CD4-positive, alpha-beta T cell treated with Interleukin-15 for 4 hours (primary cell): ENCODE measurements at regions not wholly inside any gene's neighbourhood (a gene's known extent, or its start where the extent isn't known, plus 50 kb on each side); places are given as distances from the start of the nearest gene placed in this dataset.
"Not testable (repeated sequence)": the region's sequence is repeated elsewhere in the genome, so short reads cannot be mapped to it uniquely, and the experiment has no call there.

Source experiments
- DNase-seq: peaks from one replicate; pipeline ENCODE4 v3.0.0-alpha.2; 2020; ENCODE audit warnings: low spot score

DNA sequence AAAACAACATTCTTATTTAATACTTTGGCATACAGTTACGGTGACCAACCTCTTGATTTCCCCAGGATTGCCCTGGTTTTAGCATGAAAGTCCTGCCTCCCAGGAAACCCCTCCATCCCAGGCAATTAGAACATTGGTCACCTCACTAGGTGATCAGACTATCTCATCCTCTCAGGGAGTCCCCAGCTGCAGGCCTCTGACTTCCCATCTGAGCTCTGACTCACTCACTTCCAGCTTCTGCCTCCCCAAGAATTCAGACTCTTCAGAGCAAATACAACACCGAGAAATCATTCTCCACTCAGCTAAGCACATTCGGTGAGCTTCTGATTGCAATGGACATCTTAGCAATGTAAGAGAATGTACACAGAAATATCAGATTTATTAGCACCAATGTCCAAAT is 92.4 kb upstream of the HES1 start:
- DNase-seq, result no peak

DNA sequence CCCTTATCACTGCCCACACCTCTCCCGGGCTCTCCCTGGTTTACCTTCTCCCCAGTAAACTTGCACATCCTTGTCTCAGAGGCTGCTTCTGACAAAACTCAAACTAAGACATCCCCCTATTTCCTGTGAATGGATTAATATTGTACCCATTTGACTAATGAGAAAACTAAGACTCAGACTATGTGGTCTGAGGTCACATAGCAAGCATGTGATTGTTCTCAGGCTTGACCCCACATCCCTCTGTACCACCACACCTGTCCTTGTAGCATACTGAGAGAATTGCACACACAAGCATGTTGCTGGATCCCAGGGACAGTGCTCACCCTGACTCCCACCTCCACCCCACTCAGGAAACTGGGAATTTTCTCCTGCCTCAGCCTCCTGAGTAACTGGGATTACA is 90.7 kb upstream of the HES1 start:
- no peak for DNase-seq

DNA sequence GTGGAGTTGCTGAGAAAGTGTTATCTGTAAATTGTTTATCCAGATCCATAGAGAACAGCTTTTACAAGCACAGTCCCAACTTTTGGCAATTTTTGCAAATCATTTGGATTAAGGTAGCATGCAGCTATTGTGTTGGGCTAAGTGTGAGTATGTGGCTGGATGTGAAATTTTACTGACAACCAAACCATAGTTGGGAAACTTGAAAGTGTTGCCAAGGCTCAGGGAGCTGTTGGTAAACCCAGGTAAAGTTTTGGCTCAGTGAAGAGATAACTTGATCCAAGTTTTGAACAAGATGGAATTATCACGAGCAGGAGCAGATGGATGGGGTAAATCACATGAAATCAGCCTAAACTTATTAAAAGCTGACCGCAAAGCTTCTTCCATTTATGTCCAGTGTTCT is 90.0 kb upstream of the HES1 start:
- DNase-seq, result no peak

DNA sequence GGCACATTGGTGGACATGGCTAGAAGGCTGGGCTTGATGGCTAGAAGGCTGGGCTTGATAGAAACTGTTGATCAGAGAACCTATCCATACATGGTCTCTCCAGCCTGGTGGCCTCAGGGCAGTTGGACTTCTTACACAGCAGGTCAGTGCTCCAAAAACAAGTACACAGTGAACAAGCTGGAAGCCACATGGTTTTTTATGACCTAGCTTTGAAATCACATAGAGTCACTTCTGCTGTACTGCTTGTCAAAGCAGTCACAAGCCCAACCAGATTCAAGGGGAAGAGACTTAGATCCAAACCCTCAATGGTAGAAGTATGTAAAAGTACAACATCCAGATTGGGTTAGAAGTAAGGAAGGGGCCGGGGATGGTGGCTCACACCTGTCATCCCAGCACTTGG is 89.4 kb upstream of the HES1 start:
- no peak for DNase-seq

DNA sequence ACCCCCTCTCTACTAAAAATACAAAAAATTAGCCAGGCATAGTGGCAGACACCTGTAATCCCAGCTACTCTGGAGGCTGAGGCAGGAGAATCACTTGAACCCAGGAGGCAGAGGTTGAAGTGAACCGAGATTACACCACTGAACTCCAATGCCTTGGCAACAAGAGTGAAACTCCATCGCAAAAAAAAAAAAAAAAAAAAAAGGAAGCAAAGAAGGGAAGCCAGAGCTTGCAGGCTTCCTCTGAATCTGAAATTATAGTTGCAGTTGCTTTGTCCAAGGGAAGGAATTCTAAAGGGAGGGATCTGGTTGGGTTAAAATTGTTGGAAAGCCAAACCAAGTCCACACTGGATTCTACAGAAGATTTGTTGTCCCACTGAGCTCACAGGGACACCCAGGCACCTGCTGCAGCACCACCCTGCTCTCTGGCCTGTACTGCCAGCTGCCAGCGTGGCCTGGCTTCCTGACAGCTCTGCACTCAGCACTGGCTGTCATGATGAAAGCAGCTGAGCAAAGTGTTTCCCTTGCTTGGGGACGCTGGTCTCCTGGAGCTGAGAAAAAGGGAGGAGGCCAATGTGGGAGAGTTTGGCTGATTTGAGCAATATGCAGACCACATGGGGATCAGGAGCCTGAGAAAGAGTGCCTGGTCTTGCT is 88.8 kb upstream of the HES1 start:
- DNase-seq, result no peak

DNA sequence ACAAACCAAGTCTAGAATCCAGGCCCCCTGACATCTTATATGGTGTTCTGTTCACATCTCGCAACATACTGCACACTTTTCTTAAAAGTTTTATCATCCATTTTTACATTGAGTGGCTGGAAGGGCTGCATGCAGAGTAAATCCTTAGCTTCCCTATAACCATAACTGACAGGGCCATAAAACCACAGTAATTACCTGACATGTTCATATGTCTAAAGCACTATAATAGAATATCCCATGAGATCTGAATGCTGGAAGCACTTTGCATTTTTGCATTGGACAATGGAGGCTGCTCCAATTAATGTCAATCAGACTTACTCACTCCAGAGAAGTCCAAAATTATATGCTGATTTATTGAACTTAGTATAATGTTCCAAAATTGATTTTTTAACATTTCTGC is 86.6 kb upstream of the HES1 start:
- no peak for DNase-seq

DNA sequence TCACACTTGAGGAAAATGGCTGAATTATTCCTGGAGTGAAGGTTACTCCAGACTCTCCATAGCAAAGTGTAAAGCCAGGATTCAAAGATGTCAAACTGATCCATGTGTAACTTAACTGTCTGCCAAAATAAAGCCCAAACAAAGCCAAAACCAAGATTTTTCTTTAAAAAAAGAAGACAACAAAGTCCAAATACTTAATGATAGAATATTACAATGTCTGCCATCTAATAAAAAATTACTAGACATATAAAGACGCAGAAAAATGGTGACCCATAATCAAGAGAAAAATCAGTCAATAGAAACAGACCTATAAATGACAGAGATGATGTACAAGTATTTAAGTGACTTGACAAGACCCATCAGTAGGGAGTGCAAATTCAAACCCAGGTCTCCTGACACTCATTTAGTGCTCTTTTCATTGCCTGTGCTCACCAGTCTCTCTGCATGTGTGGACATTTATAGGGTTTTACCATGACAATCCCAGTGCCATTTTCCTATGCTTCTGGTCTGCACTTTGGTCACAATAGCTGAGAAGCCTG is 85.1 kb upstream of the HES1 start:
- DNase-seq, result no peak

DNA sequence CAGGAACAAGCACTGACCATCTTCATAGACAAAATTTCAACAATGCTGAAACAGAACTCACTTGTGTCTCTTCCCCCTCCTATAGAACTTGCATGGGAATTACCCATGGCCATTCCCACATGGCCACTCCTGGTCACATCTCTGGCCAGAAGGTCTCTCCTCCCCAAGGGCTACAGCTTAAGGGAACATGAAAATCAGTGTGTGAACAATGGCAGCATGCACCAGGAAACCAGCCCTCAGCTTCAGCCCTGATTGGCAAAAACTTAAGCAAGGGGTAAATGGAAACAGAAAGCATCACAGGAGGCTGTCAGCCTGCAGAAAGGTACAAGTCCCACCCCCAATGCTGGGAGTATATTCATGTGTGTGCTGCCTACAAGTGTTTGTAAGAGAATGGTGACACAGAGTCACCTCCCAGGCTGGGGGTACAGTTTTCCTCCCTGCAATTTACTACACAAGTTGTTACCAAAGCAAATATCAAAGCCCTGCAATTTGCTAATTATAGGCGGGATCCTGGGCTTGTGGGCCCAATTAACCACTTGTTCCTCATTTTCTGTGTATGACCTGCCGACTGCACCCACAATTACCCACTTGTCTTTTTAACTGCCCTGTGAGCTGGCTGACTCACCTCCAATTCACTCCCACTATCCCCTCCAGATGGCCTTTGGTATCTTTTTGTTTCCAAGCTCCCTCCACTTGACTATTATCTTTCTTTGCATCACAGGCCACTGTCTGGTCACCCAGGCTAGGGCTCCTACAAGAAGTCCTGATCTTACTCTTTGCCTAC is 84.4 kb upstream of the HES1 start:
- no peak for DNase-seq

DNA sequence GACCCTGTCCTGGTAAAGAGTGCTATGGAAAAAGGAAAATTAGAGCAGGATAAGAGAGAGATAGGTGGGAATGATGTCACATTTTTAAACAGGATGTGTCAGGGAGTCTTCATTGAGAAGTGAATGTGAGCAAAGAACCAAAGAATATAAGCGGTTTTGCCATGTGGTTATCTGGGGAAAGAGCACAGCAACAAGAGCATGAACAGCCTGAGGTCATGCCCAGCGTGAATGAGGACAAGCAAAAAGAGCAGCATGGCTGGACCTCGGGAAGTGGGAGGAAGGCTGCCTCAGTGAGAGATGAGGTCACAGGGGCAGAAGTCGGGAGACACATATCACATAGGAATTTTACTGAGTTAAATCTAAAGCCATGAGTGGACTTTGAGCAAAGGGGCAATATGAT is 82.8 kb upstream of the HES1 start:
- DNase-seq, result no peak

DNA sequence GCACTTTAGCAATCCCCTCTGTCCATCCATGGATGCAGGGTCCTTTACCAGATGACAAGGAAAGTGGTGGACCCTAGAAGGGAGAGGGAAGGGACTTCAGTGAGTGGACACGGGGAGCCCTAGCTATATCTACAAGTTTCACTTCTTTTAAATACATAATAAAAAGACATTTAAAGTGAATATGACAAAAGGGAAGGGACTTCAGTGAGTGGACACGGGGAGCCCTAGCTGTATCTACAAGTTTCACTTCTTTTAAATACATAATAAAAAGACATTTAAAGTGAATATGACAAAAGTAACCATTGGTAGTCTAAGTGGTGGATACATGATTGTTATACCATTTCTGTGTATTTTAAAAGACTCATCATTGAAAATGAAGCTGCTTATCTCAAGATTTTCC is 81.9 kb upstream of the HES1 start:
- no peak for DNase-seq

DNA sequence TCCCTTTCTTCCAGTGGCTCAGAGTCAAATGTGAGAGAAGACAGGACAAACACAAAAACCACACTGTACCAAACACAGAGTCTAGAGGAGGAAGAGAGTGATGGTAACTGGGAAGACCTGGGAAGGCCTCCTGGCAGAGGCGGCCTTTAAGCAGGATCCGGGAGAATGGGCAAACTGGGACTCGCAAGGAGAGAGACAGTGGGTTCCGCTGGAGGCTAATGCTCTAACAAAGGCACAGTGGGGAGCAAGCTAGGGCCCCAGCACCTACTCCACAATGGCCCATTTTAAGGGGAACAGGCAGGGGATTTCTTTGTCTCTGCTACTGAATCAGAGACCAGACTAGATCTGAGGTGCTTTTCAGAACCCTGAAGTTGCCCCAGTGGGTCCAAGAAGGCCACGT is 81.4 kb upstream of the HES1 start:
- DNase-seq, result no peak

DNA sequence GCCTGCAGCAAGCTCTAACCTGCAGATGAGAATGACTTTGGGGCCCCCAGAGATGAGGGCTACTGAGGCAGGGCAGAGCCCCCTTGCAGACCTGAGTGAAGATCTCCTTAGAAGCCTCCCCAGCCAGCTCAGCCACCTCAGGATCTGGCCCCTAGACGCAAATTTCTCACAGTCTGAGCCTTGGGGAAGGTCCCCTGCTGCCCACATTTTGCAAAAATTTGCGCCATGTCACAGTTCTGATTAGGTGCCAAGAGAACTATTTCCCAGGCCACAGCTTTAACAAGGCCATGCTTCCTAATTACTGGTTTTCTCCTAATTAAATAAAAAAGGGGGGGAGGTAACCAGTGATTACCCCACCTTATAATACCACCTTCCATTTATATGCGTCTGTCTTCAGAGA is 81.0 kb upstream of the HES1 start:
- no peak for DNase-seq

DNA sequence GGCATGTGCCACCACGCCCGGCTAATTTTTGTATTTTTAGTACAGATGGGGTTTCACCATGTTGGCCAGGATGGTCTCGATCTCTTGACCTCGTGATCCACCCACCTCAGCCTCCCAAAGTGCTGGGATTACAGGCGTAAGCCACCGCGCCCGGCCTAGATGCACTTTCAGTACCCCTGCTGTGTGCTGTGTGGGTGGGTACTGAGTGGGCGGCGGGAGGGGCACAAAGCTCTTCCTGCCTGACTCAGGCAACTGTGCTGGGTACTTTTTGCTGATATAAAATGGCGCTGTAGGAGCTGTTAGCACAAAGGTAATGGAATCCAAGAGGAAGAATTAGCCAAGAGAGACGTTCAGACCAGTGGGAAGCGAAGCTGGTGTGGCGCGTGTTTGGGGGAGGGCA is 79.6 kb upstream of the HES1 start:
- not testable (repeated sequence) for DNase-seq

DNA sequence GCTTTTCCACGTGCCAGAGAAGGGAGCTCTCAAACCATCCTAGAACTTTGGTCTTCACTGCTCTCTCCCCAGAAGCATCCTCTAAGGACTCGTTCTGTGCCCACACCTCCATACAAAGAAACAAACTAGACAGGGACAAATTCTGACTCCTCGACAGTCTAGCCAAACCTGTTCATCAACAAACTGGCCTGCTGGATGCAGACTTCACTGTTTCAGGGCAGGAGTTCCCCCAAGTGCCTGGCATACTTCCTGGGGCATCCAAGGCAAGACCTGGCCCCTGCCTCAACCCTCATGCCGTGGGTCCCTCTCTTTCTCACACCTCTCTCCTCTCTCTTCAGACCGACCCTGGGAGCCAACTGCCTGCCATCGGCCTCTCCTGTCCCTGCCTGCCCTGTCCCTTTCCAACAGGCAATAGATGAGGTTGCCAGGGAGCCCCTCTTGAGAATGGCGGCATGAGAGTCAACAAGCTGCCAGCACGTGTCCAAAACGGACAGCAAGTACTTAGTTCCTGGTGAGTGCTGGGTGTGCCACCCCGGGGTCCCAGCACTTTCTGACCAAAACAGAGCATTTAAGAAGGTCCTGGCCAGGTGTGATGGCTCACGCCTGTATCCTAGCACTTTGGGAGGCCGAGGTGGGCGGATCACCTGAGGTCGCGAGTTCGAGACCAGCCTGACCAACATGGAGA is 79.1 kb upstream of the HES1 start:
- DNase-seq, result no peak

DNA sequence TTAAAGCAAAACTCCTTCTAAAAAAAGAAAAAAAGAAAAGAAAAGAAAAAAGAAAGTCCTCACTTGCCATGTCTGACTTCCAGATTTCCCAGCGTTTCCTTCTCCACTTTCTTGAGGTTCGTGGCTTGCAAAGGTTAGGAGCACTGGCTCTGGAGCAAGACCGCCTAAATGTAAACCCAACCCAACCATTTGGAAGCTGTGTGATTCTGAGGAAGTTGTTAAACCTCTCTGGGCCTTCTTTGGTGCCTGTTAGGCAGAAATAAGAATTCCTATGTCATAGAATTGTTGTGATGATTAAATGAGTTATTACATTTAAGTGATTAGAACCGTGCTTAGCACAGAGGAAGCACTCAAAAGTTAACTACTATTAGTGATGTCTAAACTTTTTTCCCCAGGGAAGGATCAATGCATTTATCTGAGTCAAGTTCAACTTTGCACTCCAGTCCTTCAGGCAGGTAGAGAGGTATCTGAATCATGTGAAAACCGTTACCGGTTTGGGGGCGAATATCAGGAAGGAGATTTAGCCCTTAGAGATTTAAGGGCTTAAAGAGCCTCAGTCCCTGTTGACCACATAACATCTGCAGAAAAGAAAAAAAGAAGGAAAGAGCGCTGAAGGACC is 78.3 kb upstream of the HES1 start:
- DNase-seq, result no peak

DNA sequence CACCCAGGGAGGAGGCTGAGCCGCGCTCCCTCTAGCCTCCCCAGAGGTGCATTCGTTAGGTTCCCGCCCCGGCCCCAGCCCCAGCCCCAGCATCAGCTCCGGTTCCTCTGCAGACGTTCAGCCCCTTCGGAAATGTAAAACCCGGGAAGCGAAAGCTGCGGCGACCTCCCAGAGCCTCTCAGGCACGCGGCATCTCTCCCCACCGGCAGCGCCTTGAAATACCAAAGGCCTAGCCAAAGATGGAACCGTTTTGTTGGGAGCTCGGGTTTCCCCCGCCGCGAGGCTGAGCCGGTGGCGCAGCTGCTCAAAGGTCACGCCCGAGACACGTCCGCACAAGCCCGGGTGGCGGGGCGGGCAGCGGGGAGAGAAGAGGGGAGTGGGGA is 77.8 kb upstream of the HES1 start:
- DNase-seq, result no peak

DNA sequence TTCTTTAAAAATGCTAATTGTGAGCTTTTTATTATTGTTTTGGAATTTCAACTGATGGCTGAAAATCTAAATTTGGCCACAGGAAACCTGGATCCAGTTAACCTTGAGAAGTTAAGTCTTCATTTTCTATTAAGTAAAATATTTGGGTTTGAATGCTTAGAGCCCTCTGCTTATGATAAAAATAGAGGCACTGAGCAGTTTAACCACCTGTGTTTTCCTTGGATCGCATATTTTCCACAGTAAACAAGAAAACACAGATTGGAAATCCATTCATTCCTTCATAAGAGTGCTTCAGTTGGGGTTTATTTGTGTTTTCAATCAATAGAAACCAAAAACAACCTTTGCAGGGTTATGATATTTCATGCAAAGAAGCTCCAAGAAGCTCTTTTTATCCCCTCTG is 77.2 kb upstream of the HES1 start:
- DNase-seq, result no peak

DNA sequence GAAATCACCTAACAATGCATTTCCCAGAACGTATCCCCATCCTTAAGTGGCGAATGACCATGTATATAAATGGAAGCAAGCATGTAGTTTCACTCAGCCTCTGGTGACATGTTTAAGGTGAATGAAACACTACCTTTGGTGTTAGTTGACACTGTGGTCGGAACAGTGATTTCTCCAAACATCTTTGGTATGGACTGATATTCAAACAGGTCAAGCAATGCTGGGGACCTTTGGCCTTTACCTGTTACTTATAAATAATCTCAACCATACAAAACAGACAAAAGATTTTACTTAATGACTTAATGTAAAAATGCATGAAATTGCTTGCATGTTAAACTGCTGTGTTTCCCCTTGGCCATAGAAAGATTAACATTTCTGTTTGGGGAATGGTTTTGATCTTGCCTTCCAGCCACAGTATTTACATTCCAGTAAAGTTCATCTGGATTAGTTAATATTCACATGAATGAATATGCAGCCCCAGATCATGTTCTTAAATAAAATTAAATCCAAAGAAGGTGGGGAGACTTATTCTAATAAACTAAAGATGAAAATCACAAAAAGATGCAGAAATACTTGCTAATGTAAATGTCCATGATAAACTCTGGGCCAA is 74.4 kb upstream of the HES1 start:
- no peak for DNase-seq

DNA sequence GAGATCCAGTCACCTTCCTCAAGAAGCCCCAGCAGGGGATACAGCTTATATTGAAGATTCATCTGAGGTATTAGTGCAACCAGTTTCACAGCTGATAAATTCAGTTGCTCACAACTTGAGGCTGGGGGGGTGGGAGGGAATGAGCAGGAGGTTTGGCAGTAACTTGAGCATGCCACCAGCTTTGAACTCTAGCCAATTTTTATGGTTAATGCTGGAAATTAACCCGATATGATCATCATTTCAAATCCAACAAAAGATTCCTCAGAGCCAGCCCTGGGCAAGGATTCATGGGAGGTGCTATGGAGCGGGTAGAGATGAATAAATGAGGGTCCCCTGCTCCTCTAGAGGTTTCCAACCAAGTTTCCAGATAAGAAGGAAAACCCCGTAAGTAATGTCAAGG is 73.1 kb upstream of the HES1 start:
- no peak for DNase-seq

DNA sequence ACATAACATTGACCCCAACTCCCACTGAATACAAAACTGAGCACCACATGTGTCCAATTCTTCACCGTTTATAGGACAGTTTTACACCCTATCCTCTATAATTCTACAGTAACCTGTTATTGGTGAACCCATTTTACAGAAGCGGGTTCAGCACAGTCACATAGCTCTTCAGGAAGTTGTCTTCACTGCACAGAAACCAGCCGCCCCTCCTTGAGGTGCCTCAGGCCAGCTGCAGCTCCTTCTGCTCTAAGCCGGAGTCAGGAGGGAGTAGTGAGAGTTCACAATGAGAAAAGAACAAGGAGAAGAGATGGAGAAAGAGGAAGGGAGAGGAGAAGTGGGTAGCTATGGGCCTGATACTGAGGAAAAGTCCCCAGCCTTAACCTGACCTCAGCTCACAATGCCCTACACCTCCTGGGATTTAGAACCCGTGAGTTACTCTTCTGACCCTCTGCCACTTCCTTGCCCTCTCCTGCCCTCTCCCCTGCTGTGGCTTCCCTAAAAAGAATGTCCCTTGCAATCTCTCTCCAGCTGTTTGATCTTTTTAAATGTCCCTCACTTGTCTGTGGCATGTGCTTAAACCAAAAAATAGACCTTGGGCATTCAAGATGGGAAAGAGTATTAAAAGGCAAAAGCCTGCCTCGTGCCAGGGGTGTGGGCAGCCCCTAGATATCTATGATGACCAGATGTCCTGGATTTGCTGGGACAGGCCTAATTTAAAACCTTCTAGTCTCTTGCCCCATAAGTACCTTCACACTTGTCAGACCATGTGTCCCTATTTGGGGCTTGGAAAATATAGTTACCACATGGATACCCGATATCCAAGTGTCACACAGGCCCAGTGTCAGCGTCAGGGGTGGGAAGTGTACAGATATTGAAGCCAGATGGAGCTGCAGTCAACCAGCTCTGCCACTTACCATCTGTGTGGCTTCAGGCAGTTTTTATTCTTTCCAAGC is 71.3 kb upstream of the HES1 start:
- DNase-seq, result no peak

DNA sequence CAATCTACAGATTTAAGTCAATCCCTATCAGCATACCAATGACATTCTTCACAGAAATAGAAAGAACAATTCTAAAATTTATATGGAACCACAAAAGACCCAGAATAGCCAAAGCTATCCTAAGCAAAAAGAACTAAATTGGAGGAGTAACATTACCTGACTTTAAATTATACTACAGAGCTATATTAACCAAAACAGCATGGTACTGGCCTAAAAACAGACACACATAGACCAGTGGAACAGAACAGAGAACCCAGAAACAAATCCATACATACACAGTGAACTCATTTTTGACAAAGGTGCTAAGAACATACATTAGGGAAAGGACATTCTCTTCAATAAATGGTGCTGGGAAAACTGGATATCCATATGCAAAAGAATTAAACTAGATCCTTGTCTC is 68.6 kb upstream of the HES1 start:
- DNase-seq, result not testable (repeated sequence)
